OCI-LY1 (cell line): ENCODE measurements at regions not wholly inside any gene's neighbourhood (a gene's known extent, or its start where the extent isn't known, plus 50 kb on each side); places are given as distances from the start of the nearest gene placed in this dataset.

ENCODE experiments used
- H2AFZ ChIP-seq: fragments of 200-600 bp; sonication (generic), shearing (Covaris generic); 2 replicates; pipeline ENCODE4 v1.6.0; 2014; ENCODE audit warnings: antibody characterized with exemption, mild to moderate bottlenecking, low read length
- H3F3A ChIP-seq: fragments of 200-600 bp; sonication (generic), shearing (Covaris generic); 2 replicates; pipeline ENCODE4 v1.6.0; 2014; ENCODE audit warnings: mild to moderate bottlenecking, antibody characterized with exemption, low read length, moderate library complexity; ENCODE audit not compliant: insufficient read depth
- H3K27ac ChIP-seq: fragments of 200-600 bp; sonication (generic); 2 replicates; pipeline ENCODE4 v1.5.1; 2014; ENCODE audit warnings: low read length, mixed run types, mild to moderate bottlenecking, low read depth; ENCODE audit not compliant: poor library complexity, severe bottlenecking
- H3K27me3 ChIP-seq: fragments of 200-600 bp; sonication (generic); 2 replicates; pipeline ENCODE4 v1.6.0; 2014; ENCODE audit warnings: antibody characterized with exemption, mild to moderate bottlenecking, low read length, moderate library complexity; ENCODE audit not compliant: insufficient read depth
- H3K36me3 ChIP-seq: fragments of 200-600 bp; sonication (generic); 2 replicates; pipeline ENCODE4 v1.6.1; 2014; ENCODE audit warnings: mild to moderate bottlenecking, antibody characterized with exemption, low read length, moderate library complexity, mixed read lengths; ENCODE audit not compliant: insufficient read depth
- H3K4me1 ChIP-seq: fragments of 200-600 bp; sonication (generic); 2 replicates; pipeline ENCODE4 v1.5.1; 2014; ENCODE audit warnings: mild to moderate bottlenecking, low read length, moderate library complexity; ENCODE audit not compliant: insufficient read depth, severe bottlenecking
- H3K4me2 ChIP-seq: fragments of 200-600 bp; sonication (generic), shearing (Covaris generic); 2 replicates; pipeline ENCODE4 v1.6.1; 2014; ENCODE audit warnings: low read length
- H3K4me3 ChIP-seq: fragments of 200-600 bp; sonication (generic); 2 replicates; pipeline ENCODE4 v1.5.1; 2014; ENCODE audit warnings: low read length, low read depth, mild to moderate bottlenecking, mixed read lengths; ENCODE audit not compliant: poor library complexity, severe bottlenecking
- H3K79me2 ChIP-seq: fragments of 200-600 bp; shearing (Covaris generic); 2 replicates; pipeline ENCODE4 v1.6.1; 2016; ENCODE audit warnings: mixed run types, low read length, mixed read lengths; ENCODE audit not compliant: insufficient read depth
- H3K9ac ChIP-seq: fragments of 200-600 bp; sonication (generic), shearing (Covaris generic); 2 replicates; pipeline ENCODE4 v1.6.1; 2014; ENCODE audit warnings: mild to moderate bottlenecking, low read length, mixed read lengths
- H3K9me2 ChIP-seq: fragments of 200-600 bp; sonication (generic), shearing (Covaris generic); 2 replicates; pipeline ENCODE4 v1.6.1; 2014; ENCODE audit warnings: low read depth, mild to moderate bottlenecking, low read length, mixed read lengths
- H3K9me3 ChIP-seq: fragments of 200-600 bp; shearing (Covaris generic); 2 replicates; pipeline ENCODE4 v1.6.1; 2014; ENCODE audit warnings: low read length, mixed read lengths
- H4K20me1 ChIP-seq: fragments of 200-600 bp; sonication (generic), shearing (Covaris generic); 2 replicates; pipeline ENCODE4 v1.6.0; 2016; ENCODE audit warnings: mild to moderate bottlenecking, low read length; ENCODE audit not compliant: insufficient read depth
- EZH2 ChIP-seq: fragments of 200-600 bp; sonication (generic), shearing (Covaris generic); IDR thresholded peaks from 2 replicates; pipeline ENCODE4 v1.8.0; 2017; ENCODE audit warnings: borderline replicate concordance, mixed run types, mild to moderate bottlenecking, antibody characterized with exemption, low read length, moderate library complexity, mixed read lengths
- TF ChIP-seq, protein P1 (sequence below): fragments of 200-600 bp; sonication (generic), shearing (Covaris generic); IDR thresholded peaks from 2 replicates; pipeline ENCODE4 v1.5.1; 2017; ENCODE audit warnings: mild to moderate bottlenecking, antibody characterized with exemption, low read length, moderate library complexity, mixed read lengths

DNA sequence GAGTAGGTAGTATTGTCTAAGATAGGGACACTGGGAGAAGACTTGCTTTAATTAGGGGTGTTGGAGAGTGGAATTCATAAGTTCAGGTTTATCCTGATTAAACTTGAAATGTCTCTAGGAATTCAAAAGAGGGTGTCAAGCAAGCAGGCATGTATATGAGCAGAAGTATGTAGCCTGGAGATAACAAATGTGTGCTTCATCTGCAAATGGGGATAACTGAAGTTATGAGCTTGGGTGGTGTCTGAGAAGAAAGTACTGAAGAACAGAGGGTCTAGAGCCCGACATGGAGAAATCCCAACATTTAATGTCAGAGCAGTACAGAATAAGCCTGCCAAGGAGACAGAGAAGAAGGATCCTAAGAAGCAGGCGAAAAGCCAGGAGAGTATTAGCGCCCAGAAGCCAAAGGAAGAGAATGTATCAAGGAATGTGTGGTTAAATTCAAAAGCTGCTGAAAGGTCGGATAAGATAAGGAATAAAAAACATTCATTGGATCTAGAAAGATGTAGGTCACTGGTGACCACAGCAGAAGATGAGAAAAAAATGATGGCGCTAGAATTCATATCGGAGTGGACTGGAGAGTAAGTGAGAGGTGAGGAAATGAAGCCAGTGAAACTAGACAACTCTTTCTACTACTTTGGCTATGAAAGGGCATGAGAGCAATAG, 401.5 kb upstream of the PIK3R1 start:
- no peaks in the 10 kb centered on the region for H3K9me2 ChIP-seq
- no peak overlapping the region for H3K4me3 ChIP-seq
- H2AFZ ChIP-seq, result no peak overlapping the region
- TF ChIP-seq EZH2, result no peak
- TF ChIP-seq, protein P1, sequence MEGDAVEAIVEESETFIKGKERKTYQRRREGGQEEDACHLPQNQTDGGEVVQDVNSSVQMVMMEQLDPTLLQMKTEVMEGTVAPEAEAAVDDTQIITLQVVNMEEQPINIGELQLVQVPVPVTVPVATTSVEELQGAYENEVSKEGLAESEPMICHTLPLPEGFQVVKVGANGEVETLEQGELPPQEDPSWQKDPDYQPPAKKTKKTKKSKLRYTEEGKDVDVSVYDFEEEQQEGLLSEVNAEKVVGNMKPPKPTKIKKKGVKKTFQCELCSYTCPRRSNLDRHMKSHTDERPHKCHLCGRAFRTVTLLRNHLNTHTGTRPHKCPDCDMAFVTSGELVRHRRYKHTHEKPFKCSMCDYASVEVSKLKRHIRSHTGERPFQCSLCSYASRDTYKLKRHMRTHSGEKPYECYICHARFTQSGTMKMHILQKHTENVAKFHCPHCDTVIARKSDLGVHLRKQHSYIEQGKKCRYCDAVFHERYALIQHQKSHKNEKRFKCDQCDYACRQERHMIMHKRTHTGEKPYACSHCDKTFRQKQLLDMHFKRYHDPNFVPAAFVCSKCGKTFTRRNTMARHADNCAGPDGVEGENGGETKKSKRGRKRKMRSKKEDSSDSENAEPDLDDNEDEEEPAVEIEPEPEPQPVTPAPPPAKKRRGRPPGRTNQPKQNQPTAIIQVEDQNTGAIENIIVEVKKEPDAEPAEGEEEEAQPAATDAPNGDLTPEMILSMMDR, result no peak
- H3K27me3 ChIP-seq, result no peaks in the 10 kb centered on the region
- no peaks in the 10 kb centered on the region for H3K9me3 ChIP-seq
- H3F3A ChIP-seq, result no peaks in the 10 kb centered on the region
- H3K4me1 ChIP-seq, result no peaks in the 10 kb centered on the region
- H3K27ac ChIP-seq, result no peak overlapping the region
- H3K36me3 ChIP-seq, result no peaks in the 10 kb centered on the region
- H3K4me2 ChIP-seq, result no peak overlapping the region
- no peaks in the 10 kb centered on the region for H4K20me1 ChIP-seq
- H3K9ac ChIP-seq, result no peak overlapping the region
- no peaks in the 10 kb centered on the region for H3K79me2 ChIP-seq

DNA sequence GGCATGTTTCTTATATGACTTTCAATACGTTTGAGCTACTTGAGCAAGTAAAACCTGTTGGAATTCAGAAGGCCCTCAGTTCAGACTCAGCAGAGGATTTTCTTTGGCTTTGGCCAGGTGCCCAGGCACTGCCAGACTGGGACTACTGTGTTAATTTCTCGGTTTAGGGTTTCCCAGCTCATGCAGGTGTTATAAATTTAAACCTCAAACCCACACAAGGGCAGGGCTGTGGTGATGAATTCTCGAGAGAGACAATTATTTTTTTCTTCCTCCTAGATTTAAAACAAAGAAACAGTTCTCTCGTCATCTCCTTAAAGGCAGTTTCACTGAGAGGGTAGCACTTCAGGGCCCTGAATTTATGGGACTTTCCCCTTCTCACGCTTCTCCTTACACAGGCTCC, 406.0 kb upstream of the PIK3R1 start:
- H3K9me3 ChIP-seq, result no peaks in the 10 kb centered on the region
- no peak overlapping the region for H3K4me2 ChIP-seq
- H3K27ac ChIP-seq, result no peak overlapping the region
- no peak for TF ChIP-seq EZH2
- TF ChIP-seq, protein P1, result no peak
- no peaks in the 10 kb centered on the region for H3K27me3 ChIP-seq
- no peaks in the 10 kb centered on the region for H3K9me2 ChIP-seq
- no peak overlapping the region for H3K9ac ChIP-seq
- no peaks in the 10 kb centered on the region for H3F3A ChIP-seq
- H2AFZ ChIP-seq, result no peak overlapping the region
- no peaks in the 10 kb centered on the region for H3K36me3 ChIP-seq
- H3K4me3 ChIP-seq, result no peak overlapping the region
- H4K20me1 ChIP-seq, result no peaks in the 10 kb centered on the region
- no peaks in the 10 kb centered on the region for H3K79me2 ChIP-seq
- H3K4me1 ChIP-seq, result no peaks in the 10 kb centered on the region

GRCh38 chr5:67808340-67808739, 407.2 kb upstream of the PIK3R1 start:
- Histone ChIP-seq H3K79me2 (no peaks in the 10 kb centered on the region), H3K27me3 (no peaks in the 10 kb centered on the region), H3K4me2 (no peak overlapping the region), H3K36me3 (no peaks in the 10 kb centered on the region), H2AFZ (no peak overlapping the region), H3K9ac (no peak overlapping the region), H3F3A (no peaks in the 10 kb centered on the region), H3K27ac (no peak overlapping the region), H3K4me1 (no peaks in the 10 kb centered on the region), H4K20me1 (no peaks in the 10 kb centered on the region), H3K9me2 (no peaks in the 10 kb centered on the region), H3K9me3 (no peaks in the 10 kb centered on the region), H3K4me3 (no peak overlapping the region)
- TF ChIP-seq EZH2, result no peak
- TF ChIP-seq, protein P1, result no peak
